ENCODE measurements at regions not wholly inside any gene's neighbourhood (a gene's known extent, or its start where the extent isn't known, plus 50 kb on each side); places are given as distances from the start of the nearest gene placed in this dataset.

DNA sequence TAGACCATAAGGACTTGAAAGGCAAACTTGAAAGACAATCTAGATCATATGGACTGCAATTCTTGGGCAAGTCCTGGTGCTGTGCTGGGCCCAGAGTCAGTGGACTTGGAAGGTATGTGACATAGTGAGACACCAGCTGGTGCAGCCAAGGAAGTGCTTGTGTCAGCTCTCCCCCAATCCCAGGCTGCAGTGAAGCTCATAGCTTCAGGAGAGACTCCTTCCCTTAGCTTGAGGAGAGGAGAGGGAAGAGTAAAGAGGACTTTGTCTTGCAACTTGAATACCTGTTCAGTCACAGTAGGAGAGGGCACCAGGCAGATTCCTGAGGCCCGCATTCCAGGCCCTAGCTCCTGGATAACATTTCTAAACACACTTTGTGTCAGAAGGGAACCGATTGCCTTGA is 127.4 kb upstream of the ZPLD1 start:
- TF ChIP-seq, protein P1, sequence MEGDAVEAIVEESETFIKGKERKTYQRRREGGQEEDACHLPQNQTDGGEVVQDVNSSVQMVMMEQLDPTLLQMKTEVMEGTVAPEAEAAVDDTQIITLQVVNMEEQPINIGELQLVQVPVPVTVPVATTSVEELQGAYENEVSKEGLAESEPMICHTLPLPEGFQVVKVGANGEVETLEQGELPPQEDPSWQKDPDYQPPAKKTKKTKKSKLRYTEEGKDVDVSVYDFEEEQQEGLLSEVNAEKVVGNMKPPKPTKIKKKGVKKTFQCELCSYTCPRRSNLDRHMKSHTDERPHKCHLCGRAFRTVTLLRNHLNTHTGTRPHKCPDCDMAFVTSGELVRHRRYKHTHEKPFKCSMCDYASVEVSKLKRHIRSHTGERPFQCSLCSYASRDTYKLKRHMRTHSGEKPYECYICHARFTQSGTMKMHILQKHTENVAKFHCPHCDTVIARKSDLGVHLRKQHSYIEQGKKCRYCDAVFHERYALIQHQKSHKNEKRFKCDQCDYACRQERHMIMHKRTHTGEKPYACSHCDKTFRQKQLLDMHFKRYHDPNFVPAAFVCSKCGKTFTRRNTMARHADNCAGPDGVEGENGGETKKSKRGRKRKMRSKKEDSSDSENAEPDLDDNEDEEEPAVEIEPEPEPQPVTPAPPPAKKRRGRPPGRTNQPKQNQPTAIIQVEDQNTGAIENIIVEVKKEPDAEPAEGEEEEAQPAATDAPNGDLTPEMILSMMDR (IDR thresholded peaks at IDR 0.05): no peak
- Mint-ChIP-seq H3K4me1 (ENCODE audit: low read depth) (no peaks in the 10 kb centered on the region), H3K27me3 (ENCODE audit: low read depth) (peaks cover 27% of the 10 kb centered on the region), H3K27ac (ENCODE audit: unreplicated experiment) (no peak overlapping the region), H3K9me3 (ENCODE audit: low read depth) (peaks cover 3% of the 10 kb centered on the region), H3K36me3 (ENCODE audit: low read depth) (no peaks in the 10 kb centered on the region), H3K4me3 (ENCODE audit: unreplicated experiment) (no peak overlapping the region)
- no peak for DNase-seq (ENCODE audit: low spot score)

DNA sequence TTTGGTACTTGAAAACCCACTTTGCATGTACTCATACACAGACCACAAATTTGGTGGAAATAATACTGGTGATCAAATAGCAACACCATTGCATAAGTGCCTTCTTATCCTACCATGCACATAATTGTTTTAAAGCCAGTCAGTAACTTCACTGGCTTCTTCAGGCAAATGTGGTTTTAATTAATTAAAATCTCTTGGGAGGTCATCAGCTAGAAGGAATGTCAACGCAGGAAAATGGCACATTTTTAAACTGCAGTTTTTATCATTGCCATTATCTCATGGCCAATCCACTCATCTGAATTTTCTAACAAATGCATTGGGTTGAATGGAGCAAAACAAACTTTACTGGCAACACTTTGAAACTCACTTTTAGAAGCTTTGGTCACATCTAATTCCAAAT is 105.7 kb upstream of the ZPLD1 start:
- TF ChIP-seq, protein P1 (IDR thresholded peaks at IDR 0.05): no peak
- no peak overlapping the region for H3K4me3 Mint-ChIP-seq (ENCODE audit: unreplicated experiment)
- H3K27me3 Mint-ChIP-seq (ENCODE audit: low read depth): peaks cover 22% of the 10 kb centered on the region
- no peaks in the 10 kb centered on the region for H3K9me3 Mint-ChIP-seq (ENCODE audit: low read depth)
- DNase-seq (ENCODE audit: low spot score): no peak
- no peak overlapping the region for H3K27ac Mint-ChIP-seq (ENCODE audit: unreplicated experiment)
- no peaks in the 10 kb centered on the region for H3K36me3 Mint-ChIP-seq (ENCODE audit: low read depth)
- no peaks in the 10 kb centered on the region for H3K4me1 Mint-ChIP-seq (ENCODE audit: low read depth)

DNA sequence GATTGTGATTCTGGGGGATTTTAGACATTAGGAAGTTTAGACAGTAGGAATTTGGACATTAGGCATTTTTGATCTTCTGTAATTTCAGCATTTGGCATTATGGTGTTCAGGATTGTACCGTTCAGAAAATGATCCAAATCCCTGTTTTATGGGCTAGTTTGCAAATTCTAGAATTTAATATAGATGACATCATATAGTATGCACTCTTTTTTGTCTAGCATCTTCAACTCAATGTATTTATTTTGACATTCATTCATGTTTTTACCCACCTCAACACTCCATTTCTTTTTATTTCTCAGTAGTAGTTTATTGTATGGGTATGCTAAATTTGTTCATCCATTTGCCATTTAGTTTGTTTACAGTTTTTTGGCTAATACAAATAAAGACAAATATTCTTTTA is 105.3 kb upstream of the ZPLD1 start:
- H3K27ac Mint-ChIP-seq (ENCODE audit: unreplicated experiment): no peak overlapping the region
- peaks cover 22% of the 10 kb centered on the region for H3K27me3 Mint-ChIP-seq (ENCODE audit: low read depth)
- TF ChIP-seq, protein P1 (IDR thresholded peaks at IDR 0.05): no peak
- no peaks in the 10 kb centered on the region for H3K36me3 Mint-ChIP-seq (ENCODE audit: low read depth)
- H3K4me1 Mint-ChIP-seq (ENCODE audit: low read depth): no peaks in the 10 kb centered on the region
- DNase-seq (ENCODE audit: low spot score): no peak
- H3K4me3 Mint-ChIP-seq (ENCODE audit: unreplicated experiment): no peak overlapping the region
- H3K9me3 Mint-ChIP-seq (ENCODE audit: low read depth): no peaks in the 10 kb centered on the region

DNA sequence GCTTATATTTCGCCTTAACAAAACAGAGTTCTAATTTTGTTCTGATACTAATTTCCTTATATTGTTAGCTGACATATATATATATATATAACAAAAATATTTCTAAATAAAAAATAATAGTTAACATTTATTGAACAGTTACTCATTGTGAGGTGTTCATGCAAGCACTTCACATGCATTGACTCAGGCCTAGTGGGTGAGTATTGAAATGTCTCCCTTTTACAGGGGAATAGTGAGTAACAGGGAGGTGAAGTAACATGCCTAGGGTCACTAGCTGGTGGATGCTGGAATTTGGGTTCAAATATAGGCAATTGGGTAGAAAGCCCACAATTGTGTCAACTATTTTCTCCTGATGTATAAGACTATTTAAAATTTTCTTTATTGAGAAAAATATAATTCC is 102.6 kb upstream of the ZPLD1 start:
- Mint-ChIP-seq H3K27ac (ENCODE audit: unreplicated experiment) (no peak overlapping the region), H3K9me3 (ENCODE audit: low read depth) (no peaks in the 10 kb centered on the region), H3K27me3 (ENCODE audit: low read depth) (peaks cover 18% of the 10 kb centered on the region), H3K4me3 (ENCODE audit: unreplicated experiment) (no peak overlapping the region), H3K4me1 (ENCODE audit: low read depth) (no peaks in the 10 kb centered on the region), H3K36me3 (ENCODE audit: low read depth) (no peaks in the 10 kb centered on the region)
- TF ChIP-seq, protein P1 (IDR thresholded peaks at IDR 0.05): no peak
- DNase-seq (ENCODE audit: low spot score): no peak

DNA sequence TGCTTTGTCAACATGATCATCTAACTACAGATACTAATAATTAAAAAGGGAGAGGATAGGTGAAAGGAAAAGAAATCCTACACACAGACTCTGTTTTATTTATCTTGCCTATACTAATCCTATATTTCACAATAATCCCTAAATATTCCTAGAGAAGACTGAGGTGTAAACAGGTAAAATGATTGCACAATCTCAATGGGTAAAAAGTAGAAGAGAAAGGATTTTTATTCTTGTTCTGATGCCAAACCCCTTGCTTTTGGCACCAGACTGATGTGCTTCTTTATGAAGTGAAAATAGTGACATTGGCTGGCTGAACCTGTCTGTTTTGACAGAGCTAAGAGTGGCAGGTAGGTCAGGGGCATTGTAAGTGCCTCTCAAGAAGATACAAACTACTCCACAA is 101.9 kb upstream of the ZPLD1 start:
- peaks cover 21% of the 10 kb centered on the region for H3K27me3 Mint-ChIP-seq (ENCODE audit: low read depth)
- no peaks in the 10 kb centered on the region for H3K9me3 Mint-ChIP-seq (ENCODE audit: low read depth)

More for the DNA sequence above, 101.9 kb upstream of the ZPLD1 start:
- no peaks in the 10 kb centered on the region for H3K4me1 Mint-ChIP-seq (ENCODE audit: low read depth)
- DNase-seq (ENCODE audit: low spot score): no peak
- no peak overlapping the region for H3K4me3 Mint-ChIP-seq (ENCODE audit: unreplicated experiment)
- no peaks in the 10 kb centered on the region for H3K36me3 Mint-ChIP-seq (ENCODE audit: low read depth)
- TF ChIP-seq, protein P1 (IDR thresholded peaks at IDR 0.05): no peak
- no peak overlapping the region for H3K27ac Mint-ChIP-seq (ENCODE audit: unreplicated experiment)

Measured in chondrocyte (in vitro differentiated cells).